ENCODE measurements at regions not wholly inside any gene's neighbourhood (a gene's known extent, or its start where the extent isn't known, plus 50 kb on each side); places are given as distances from the start of the nearest gene placed in this dataset.

DNA sequence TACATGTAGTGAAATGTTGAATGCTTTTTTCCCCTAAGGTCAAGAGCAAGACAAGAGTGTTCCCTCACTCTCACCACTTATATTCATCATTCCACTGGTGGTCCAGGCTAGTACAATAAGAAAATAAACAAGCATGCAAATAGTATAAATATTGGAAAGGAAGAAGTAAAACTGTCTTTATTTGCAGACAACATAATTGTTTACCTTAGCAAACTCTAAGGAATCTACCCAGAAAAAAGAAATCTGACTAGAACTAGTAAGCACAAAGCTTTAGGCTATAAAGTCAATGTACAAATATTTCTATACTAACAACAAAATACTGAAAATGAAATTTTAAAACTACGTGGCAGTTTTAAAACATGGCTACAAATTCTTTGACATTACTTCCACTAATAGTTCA is 101.7 kb downstream of the CYB561 start:
- H2AFZ ChIP-seq (ENCODE audit: low read length): no peak overlapping the region
- no peak overlapping the region for H3K9ac ChIP-seq (ENCODE audit: low read length)
- TF ChIP-seq, protein P1, sequence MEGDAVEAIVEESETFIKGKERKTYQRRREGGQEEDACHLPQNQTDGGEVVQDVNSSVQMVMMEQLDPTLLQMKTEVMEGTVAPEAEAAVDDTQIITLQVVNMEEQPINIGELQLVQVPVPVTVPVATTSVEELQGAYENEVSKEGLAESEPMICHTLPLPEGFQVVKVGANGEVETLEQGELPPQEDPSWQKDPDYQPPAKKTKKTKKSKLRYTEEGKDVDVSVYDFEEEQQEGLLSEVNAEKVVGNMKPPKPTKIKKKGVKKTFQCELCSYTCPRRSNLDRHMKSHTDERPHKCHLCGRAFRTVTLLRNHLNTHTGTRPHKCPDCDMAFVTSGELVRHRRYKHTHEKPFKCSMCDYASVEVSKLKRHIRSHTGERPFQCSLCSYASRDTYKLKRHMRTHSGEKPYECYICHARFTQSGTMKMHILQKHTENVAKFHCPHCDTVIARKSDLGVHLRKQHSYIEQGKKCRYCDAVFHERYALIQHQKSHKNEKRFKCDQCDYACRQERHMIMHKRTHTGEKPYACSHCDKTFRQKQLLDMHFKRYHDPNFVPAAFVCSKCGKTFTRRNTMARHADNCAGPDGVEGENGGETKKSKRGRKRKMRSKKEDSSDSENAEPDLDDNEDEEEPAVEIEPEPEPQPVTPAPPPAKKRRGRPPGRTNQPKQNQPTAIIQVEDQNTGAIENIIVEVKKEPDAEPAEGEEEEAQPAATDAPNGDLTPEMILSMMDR (IDR thresholded peaks at IDR 0.05; ENCODE audit: low read length): no peak
- no peak for TF ChIP-seq EZH2 (IDR thresholded peaks at IDR 0.05; ENCODE audit: borderline replicate concordance, low read length)
- no peaks in the 10 kb centered on the region for H3K9me3 ChIP-seq (ENCODE audit: low read length)
- H3K36me3 ChIP-seq (ENCODE audit: insufficient read depth, low read length): no peaks in the 10 kb centered on the region
- H3K4me2 ChIP-seq (ENCODE audit: low read length): no peak overlapping the region
- H3K4me1 ChIP-seq (ENCODE audit: insufficient read depth, low read length, severe bottlenecking): no peaks in the 10 kb centered on the region
- H3F3A ChIP-seq (ENCODE audit: insufficient read depth, low read length): no peaks in the 10 kb centered on the region
- H3K79me2 ChIP-seq (ENCODE audit: insufficient read depth, low read length): no peaks in the 10 kb centered on the region
- no peak overlapping the region for H3K4me3 ChIP-seq (ENCODE audit: low read depth, low read length, poor library complexity, severe bottlenecking)
- no peaks in the 10 kb centered on the region for H3K27me3 ChIP-seq (ENCODE audit: insufficient read depth, low read length)
- no peaks in the 10 kb centered on the region for H4K20me1 ChIP-seq (ENCODE audit: insufficient read depth, low read length)
- no peaks in the 10 kb centered on the region for H3K9me2 ChIP-seq (ENCODE audit: low read depth, low read length)
- no peak overlapping the region for H3K27ac ChIP-seq (ENCODE audit: low read depth, low read length, poor library complexity, severe bottlenecking)

DNA sequence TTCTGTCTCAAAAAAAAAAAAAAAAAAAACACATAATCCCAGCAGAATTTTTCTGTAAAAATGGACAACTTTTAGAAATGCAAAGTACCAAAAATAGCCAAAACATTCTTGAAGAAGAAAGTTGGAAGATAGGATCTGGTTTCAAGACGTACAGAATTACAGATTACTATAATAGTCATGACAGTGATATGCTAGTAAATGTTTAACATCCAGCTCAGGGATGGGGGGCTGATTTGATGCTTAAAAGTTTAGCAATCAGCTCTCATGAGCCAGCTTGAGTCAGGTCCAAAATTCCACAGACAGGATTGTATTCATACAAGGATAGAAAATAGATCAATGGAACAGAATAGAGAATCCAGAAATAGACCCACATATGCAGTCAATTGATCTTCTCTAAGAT is 100.5 kb downstream of the CYB561 start:
- no peaks in the 10 kb centered on the region for H3K9me3 ChIP-seq (ENCODE audit: low read length)
- H3K4me1 ChIP-seq (ENCODE audit: insufficient read depth, low read length, severe bottlenecking): no peaks in the 10 kb centered on the region
- H3K36me3 ChIP-seq (ENCODE audit: insufficient read depth, low read length): no peaks in the 10 kb centered on the region
- no peak overlapping the region for H3K9ac ChIP-seq (ENCODE audit: low read length)
- H2AFZ ChIP-seq (ENCODE audit: low read length): no peak overlapping the region
- no peak overlapping the region for H3K27ac ChIP-seq (ENCODE audit: low read depth, low read length, poor library complexity, severe bottlenecking)
- H4K20me1 ChIP-seq (ENCODE audit: insufficient read depth, low read length): no peaks in the 10 kb centered on the region
- H3K9me2 ChIP-seq (ENCODE audit: low read depth, low read length): no peaks in the 10 kb centered on the region
- H3K4me2 ChIP-seq (ENCODE audit: low read length): no peak overlapping the region
- no peaks in the 10 kb centered on the region for H3F3A ChIP-seq (ENCODE audit: insufficient read depth, low read length)
- no peaks in the 10 kb centered on the region for H3K79me2 ChIP-seq (ENCODE audit: insufficient read depth, low read length)
- H3K4me3 ChIP-seq (ENCODE audit: low read depth, low read length, poor library complexity, severe bottlenecking): no peak overlapping the region
- TF ChIP-seq, protein P1 (IDR thresholded peaks at IDR 0.05; ENCODE audit: low read length): no peak
- no peak for TF ChIP-seq EZH2 (IDR thresholded peaks at IDR 0.05; ENCODE audit: borderline replicate concordance, low read length)
- no peaks in the 10 kb centered on the region for H3K27me3 ChIP-seq (ENCODE audit: insufficient read depth, low read length)

DNA sequence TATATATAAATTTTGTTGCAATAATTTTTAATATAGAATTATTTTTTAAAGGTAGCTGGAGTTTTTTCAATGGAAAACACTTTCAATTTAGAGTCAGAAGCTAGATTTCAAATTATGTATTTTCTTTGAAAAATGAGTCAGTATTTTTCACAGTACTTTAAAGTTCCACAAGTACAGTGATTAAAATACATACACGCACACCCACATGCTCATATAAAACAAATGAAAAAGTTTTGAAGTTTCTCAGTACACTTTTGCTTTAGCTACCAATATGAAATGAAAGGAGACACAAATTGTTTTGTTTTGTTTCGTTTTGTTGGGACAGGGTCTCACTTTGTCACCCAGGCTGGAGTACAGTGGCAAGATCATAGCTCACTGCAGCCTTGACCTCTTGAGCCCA is 98.6 kb downstream of the CYB561 start:
- Histone ChIP-seq H3K36me3 (ENCODE audit: insufficient read depth, low read length) (no peaks in the 10 kb centered on the region), H4K20me1 (ENCODE audit: insufficient read depth, low read length) (no peaks in the 10 kb centered on the region), H3K4me1 (ENCODE audit: insufficient read depth, low read length, severe bottlenecking) (no peaks in the 10 kb centered on the region), H2AFZ (ENCODE audit: low read length) (no peak overlapping the region), H3K27me3 (ENCODE audit: insufficient read depth, low read length) (no peaks in the 10 kb centered on the region), H3K4me2 (ENCODE audit: low read length) (no peak overlapping the region), H3K9ac (ENCODE audit: low read length) (no peak overlapping the region), H3K79me2 (ENCODE audit: insufficient read depth, low read length) (no peaks in the 10 kb centered on the region), H3K9me2 (ENCODE audit: low read depth, low read length) (no peaks in the 10 kb centered on the region), H3K4me3 (ENCODE audit: low read depth, low read length, poor library complexity, severe bottlenecking) (no peak overlapping the region), H3K27ac (ENCODE audit: low read depth, low read length, poor library complexity, severe bottlenecking) (no peak overlapping the region), H3K9me3 (ENCODE audit: low read length) (no peaks in the 10 kb centered on the region), H3F3A (ENCODE audit: insufficient read depth, low read length) (no peaks in the 10 kb centered on the region)
- TF ChIP-seq EZH2 (IDR thresholded peaks at IDR 0.05; ENCODE audit: borderline replicate concordance, low read length): no peak
- TF ChIP-seq, protein P1 (IDR thresholded peaks at IDR 0.05; ENCODE audit: low read length): no peak
